ENCODE measurements at regions not wholly inside any gene's neighbourhood (a gene's known extent, or its start where the extent isn't known, plus 50 kb on each side); places are given as distances from the start of the nearest gene placed in this dataset.
"Not testable (repeated sequence)": the region's sequence is repeated elsewhere in the genome, so short reads cannot be mapped to it uniquely, and the experiment has no call there.

GRCh38 chr10:106355450-106355849 is 809.1 kb downstream of the SORCS1 start:
- H3K27me3 ChIP-seq: no peaks in the 10 kb centered on the region
- no peak for DNase-seq
- H3K9me3 ChIP-seq: no peaks in the 10 kb centered on the region
- TF ChIP-seq CTCF (IDR thresholded peaks at IDR 0.05) (no peak), POLR2A (IDR thresholded peaks at IDR 0.05) (no peak), EP300 (IDR thresholded peaks at IDR 0.05) (no peak), POLR2AphosphoS5 (IDR thresholded peaks at IDR 0.05) (no peak)
- H3K4me1 ChIP-seq: no peaks in the 10 kb centered on the region
- H3K36me3 ChIP-seq: no peaks in the 10 kb centered on the region
- WGBS, 5 donors: 37 to 50% (median 39%) methylated on average over 2 of the region's 2 CpGs
- intact Hi-C loops (cut with DNase I; ENCODE audit: low total_unique reads): no loop called here
- no peak overlapping the region for H3K27ac ChIP-seq
- H3K4me3 ChIP-seq: no peak overlapping the region

- intact Hi-C loops (cut with DNase I; ENCODE audit: low total_unique reads): no loop called here
- Histone ChIP-seq H3K4me3 (no peak overlapping the region), H3K4me1 (no peaks in the 10 kb centered on the region), H3K36me3 (no peaks in the 10 kb centered on the region), H3K27ac (no peak overlapping the region), H3K27me3 (no peaks in the 10 kb centered on the region), H3K9me3 (no peaks in the 10 kb centered on the region)
- no peak for DNase-seq
- TF ChIP-seq POLR2A (IDR thresholded peaks at IDR 0.05): no peak
- no peak for TF ChIP-seq CTCF (IDR thresholded peaks at IDR 0.05)
Measured at GRCh38 chr10:106348933-106349332, 815.6 kb downstream of the SORCS1 start.

GRCh38 chr10:106347547-106347946 is 817.0 kb downstream of the SORCS1 start:
- Histone ChIP-seq H3K36me3 (no peaks in the 10 kb centered on the region), H3K4me1 (no peaks in the 10 kb centered on the region), H3K4me3 (no peak overlapping the region), H3K9me3 (no peaks in the 10 kb centered on the region), H3K27me3 (no peaks in the 10 kb centered on the region), H3K27ac (no peak overlapping the region)
- 59 to 69% (median 59%) methylated on average over 2 of the region's 2 CpGs for WGBS, 5 donors
- DNase-seq: no peak
- no peak for TF ChIP-seq POLR2AphosphoS5 (IDR thresholded peaks at IDR 0.05)
- intact Hi-C loops (cut with DNase I; ENCODE audit: low total_unique reads): no loop called here

GRCh38 chr10:106343539-106343938 is 821.0 kb downstream of the SORCS1 start:
- intact Hi-C loops (cut with DNase I; ENCODE audit: low total_unique reads); H3K36me3 ChIP-seq; H3K27ac ChIP-seq; H3K4me1 ChIP-seq; H3K27me3 ChIP-seq; H3K9me3 ChIP-seq; H3K4me3 ChIP-seq; DNase-seq: not testable (repeated sequence)
- WGBS, 5 donors: 65 to 81% (median 76%) methylated on average over 10 of the region's 10 CpGs

GRCh38 chr10:106341356-106341755 is 823.1 kb downstream of the SORCS1 start:
- Histone ChIP-seq H3K4me3 (no peak overlapping the region), H3K27me3 (no peaks in the 10 kb centered on the region), H3K27ac (no peak overlapping the region), H3K36me3 (no peaks in the 10 kb centered on the region), H3K4me1 (no peaks in the 10 kb centered on the region), H3K9me3 (no peaks in the 10 kb centered on the region)
- intact Hi-C loops (cut with DNase I; ENCODE audit: low total_unique reads): no loop called here
- TF ChIP-seq POLR2AphosphoS5 (IDR thresholded peaks at IDR 0.05): no peak
- 43 to 73% (median 66%) methylated on average over 3 of the region's 3 CpGs for WGBS, 5 donors
- peak in 1 of 2 donors; percentile 54 for DNase-seq

- WGBS, 5 donors: 18 to 42% (median 27%) methylated on average over 2 of the region's 2 CpGs
- Histone ChIP-seq H3K4me3 (no peak overlapping the region), H3K9me3 (no peaks in the 10 kb centered on the region), H3K27ac (no peak overlapping the region), H3K36me3 (no peaks in the 10 kb centered on the region), H3K27me3 (no peaks in the 10 kb centered on the region), H3K4me1 (no peaks in the 10 kb centered on the region)
- intact Hi-C loops (cut with DNase I; ENCODE audit: low total_unique reads): no loop called here
- DNase-seq: no peak
- no peak for TF ChIP-seq POLR2AphosphoS5 (IDR thresholded peaks at IDR 0.05)
- no peak for TF ChIP-seq EP300 (IDR thresholded peaks at IDR 0.05)
- no peak for TF ChIP-seq CTCF (IDR thresholded peaks at IDR 0.05)
- no peak for TF ChIP-seq POLR2A (IDR thresholded peaks at IDR 0.05)
Measured at GRCh38 chr10:106338486-106338885, 826.0 kb downstream of the SORCS1 start.
